ENCODE measurements at regions not wholly inside any gene's neighbourhood (a gene's known extent, or its start where the extent isn't known, plus 50 kb on each side); places are given as distances from the start of the nearest gene placed in this dataset.

DNA sequence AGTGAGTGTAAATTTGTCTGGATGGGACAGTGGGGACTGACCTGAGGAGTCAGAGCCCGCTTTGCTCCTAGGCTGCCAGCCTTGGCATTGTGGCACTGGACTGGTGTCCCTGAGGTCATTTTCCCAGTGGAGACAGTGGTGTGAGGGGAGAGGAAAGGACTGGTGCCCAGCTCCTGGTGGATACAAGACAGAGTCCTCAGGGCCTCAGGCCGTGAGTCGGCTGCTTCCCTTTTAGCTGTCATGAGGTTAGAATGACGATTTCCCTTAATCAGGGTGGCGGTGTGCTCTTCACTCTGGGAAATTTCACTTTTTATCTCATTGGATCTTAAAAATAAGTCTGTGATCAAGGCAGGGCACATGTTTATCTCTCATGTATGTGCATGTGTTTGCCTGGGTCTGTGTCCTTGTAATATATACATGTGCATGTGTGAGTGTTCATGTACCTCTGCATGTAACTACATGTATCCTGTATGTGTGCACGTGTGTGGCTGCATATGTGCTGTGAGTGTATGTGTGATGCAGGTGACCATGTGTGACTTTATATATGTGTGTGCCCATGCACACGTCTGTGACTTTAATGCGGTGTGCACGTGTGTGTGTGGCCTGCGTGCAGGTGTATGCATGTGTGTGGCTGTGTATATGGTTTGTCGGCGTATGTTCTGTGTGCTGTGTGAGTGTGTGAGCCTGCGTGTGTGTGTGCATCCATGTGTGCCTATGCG, 55.7 kb downstream of the GLI2 start:
- TF ChIP-seq, protein P1, sequence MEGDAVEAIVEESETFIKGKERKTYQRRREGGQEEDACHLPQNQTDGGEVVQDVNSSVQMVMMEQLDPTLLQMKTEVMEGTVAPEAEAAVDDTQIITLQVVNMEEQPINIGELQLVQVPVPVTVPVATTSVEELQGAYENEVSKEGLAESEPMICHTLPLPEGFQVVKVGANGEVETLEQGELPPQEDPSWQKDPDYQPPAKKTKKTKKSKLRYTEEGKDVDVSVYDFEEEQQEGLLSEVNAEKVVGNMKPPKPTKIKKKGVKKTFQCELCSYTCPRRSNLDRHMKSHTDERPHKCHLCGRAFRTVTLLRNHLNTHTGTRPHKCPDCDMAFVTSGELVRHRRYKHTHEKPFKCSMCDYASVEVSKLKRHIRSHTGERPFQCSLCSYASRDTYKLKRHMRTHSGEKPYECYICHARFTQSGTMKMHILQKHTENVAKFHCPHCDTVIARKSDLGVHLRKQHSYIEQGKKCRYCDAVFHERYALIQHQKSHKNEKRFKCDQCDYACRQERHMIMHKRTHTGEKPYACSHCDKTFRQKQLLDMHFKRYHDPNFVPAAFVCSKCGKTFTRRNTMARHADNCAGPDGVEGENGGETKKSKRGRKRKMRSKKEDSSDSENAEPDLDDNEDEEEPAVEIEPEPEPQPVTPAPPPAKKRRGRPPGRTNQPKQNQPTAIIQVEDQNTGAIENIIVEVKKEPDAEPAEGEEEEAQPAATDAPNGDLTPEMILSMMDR (IDR thresholded peaks at IDR 0.05; ENCODE audit: low read depth, low read length), result no peak
- TF ChIP-seq POLR2A (IDR thresholded peaks at IDR 0.05; ENCODE audit: extremely low read depth, insufficient read length), result no peak

Measured in NB4 (cell line).